ENCODE measurements at regions not wholly inside any gene's neighbourhood (a gene's known extent, or its start where the extent isn't known, plus 50 kb on each side); places are given as distances from the start of the nearest gene placed in this dataset.

- H3K9me3 ChIP-seq (ENCODE audit: low read depth) = no peaks in the 10 kb centered on the region
- no peak for DNase-seq (ENCODE audit: low spot score)
- H3K9me2 ChIP-seq (replicated peaks; ENCODE audit: insufficient read depth) = no peaks in the 10 kb centered on the region
- TF ChIP-seq EZH2phosphoT487 (IDR thresholded peaks at IDR 0.05; ENCODE audit: low read depth, severe bottlenecking, unreplicated experiment) = no peak
- TF ChIP-seq EZH2 (IDR thresholded peaks at IDR 0.05; ENCODE audit: borderline replicate concordance) = no peak
- TF ChIP-seq CTCF (IDR thresholded peaks at IDR 0.05; ENCODE audit: poor library complexity) = no peak
- no peak overlapping the region for H3K4me2 ChIP-seq
- H3K36me3 ChIP-seq (replicated peaks; ENCODE audit: insufficient read depth, low read depth) = no peaks in the 10 kb centered on the region
- no peak overlapping the region for H3K27ac ChIP-seq
- no peak overlapping the region for H2AFZ ChIP-seq
- H4K20me1 ChIP-seq (ENCODE audit: insufficient read depth, poor library complexity, severe bottlenecking) = no peaks in the 10 kb centered on the region
- no peaks in the 10 kb centered on the region for H3K79me2 ChIP-seq
- no peak overlapping the region for H3K4me3 ChIP-seq
- no peaks in the 10 kb centered on the region for H3K27me3 ChIP-seq
- WGBS (ENCODE audit: low lambda C conversion rate, missing lambda C conversion rate) = 93% methylated on average over 2 of the region's 2 CpGs
- H3K4me1 ChIP-seq (ENCODE audit: insufficient read depth) = no peaks in the 10 kb centered on the region
These were observed 199.7 kb upstream of the MAGI2 start for GRCh38 chr7:79653136-79653631.

GRCh38 chr7:79652619-79653018 lies 199.2 kb upstream of the MAGI2 start:
- Histone ChIP-seq H3K9me3 (ENCODE audit: low read depth) (no peaks in the 10 kb centered on the region), H3K27ac (no peak overlapping the region), H3K79me2 (no peaks in the 10 kb centered on the region), H3K27me3 (no peaks in the 10 kb centered on the region), H3K4me2 (no peak overlapping the region), H3K9me2 (replicated peaks; ENCODE audit: insufficient read depth) (no peaks in the 10 kb centered on the region), H4K20me1 (ENCODE audit: insufficient read depth, poor library complexity, severe bottlenecking) (no peaks in the 10 kb centered on the region), H3K36me3 (replicated peaks; ENCODE audit: insufficient read depth, low read depth) (no peaks in the 10 kb centered on the region), H3K4me3 (no peak overlapping the region), H3K4me1 (ENCODE audit: insufficient read depth) (no peaks in the 10 kb centered on the region), H2AFZ (no peak overlapping the region)
- DNase-seq (ENCODE audit: low spot score) = no peak
- no peak for TF ChIP-seq EZH2 (IDR thresholded peaks at IDR 0.05; ENCODE audit: borderline replicate concordance)
- no peak for TF ChIP-seq CTCF (IDR thresholded peaks at IDR 0.05; ENCODE audit: poor library complexity)
- no peak for TF ChIP-seq EZH2phosphoT487 (IDR thresholded peaks at IDR 0.05; ENCODE audit: low read depth, severe bottlenecking, unreplicated experiment)
- WGBS (ENCODE audit: low lambda C conversion rate, missing lambda C conversion rate) = 28% methylated on average over 2 of the region's 2 CpGs

- Histone ChIP-seq H3K79me2 (no peaks in the 10 kb centered on the region), H3K4me1 (ENCODE audit: insufficient read depth) (no peaks in the 10 kb centered on the region), H3K4me2 (no peak overlapping the region), H2AFZ (no peak overlapping the region), H3K27me3 (no peaks in the 10 kb centered on the region), H3K9me3 (ENCODE audit: low read depth) (no peaks in the 10 kb centered on the region), H3K27ac (no peak overlapping the region), H3K4me3 (no peak overlapping the region), H4K20me1 (ENCODE audit: insufficient read depth, poor library complexity, severe bottlenecking) (no peaks in the 10 kb centered on the region), H3K9me2 (replicated peaks; ENCODE audit: insufficient read depth) (no peaks in the 10 kb centered on the region), H3K36me3 (replicated peaks; ENCODE audit: insufficient read depth, low read depth) (no peaks in the 10 kb centered on the region)
- WGBS (ENCODE audit: low lambda C conversion rate, missing lambda C conversion rate) = 95% methylated on average over 8 of the region's 8 CpGs
- TF ChIP-seq CTCF (IDR thresholded peaks at IDR 0.05; ENCODE audit: poor library complexity) (no peak), EZH2 (IDR thresholded peaks at IDR 0.05; ENCODE audit: borderline replicate concordance) (no peak)
- no peak for DNase-seq (ENCODE audit: low spot score)
These were observed 194.2 kb upstream of the MAGI2 start for GRCh38 chr7:79647711-79648110.

GRCh38 chr7:79646278-79646677 lies 192.8 kb upstream of the MAGI2 start:
- H4K20me1 ChIP-seq (ENCODE audit: insufficient read depth, poor library complexity, severe bottlenecking) = no peaks in the 10 kb centered on the region
- no peaks in the 10 kb centered on the region for H3K79me2 ChIP-seq
- H3K27ac ChIP-seq = no peak overlapping the region
- H3K4me3 ChIP-seq = no peak overlapping the region
- no peaks in the 10 kb centered on the region for H3K9me3 ChIP-seq (ENCODE audit: low read depth)
- no peak overlapping the region for H2AFZ ChIP-seq
- H3K27me3 ChIP-seq = no peaks in the 10 kb centered on the region
- WGBS (ENCODE audit: low lambda C conversion rate, missing lambda C conversion rate) = 93% methylated on average over 4 of the region's 4 CpGs
- DNase-seq (ENCODE audit: low spot score) = no peak
- no peak overlapping the region for H3K4me2 ChIP-seq
- TF ChIP-seq EZH2phosphoT487 (IDR thresholded peaks at IDR 0.05; ENCODE audit: low read depth, severe bottlenecking, unreplicated experiment) (no peak), CTCF (IDR thresholded peaks at IDR 0.05; ENCODE audit: poor library complexity) (no peak), EZH2 (IDR thresholded peaks at IDR 0.05; ENCODE audit: borderline replicate concordance) (no peak)
- H3K4me1 ChIP-seq (ENCODE audit: insufficient read depth) = no peaks in the 10 kb centered on the region
- H3K36me3 ChIP-seq (replicated peaks; ENCODE audit: insufficient read depth, low read depth) = no peaks in the 10 kb centered on the region
- no peaks in the 10 kb centered on the region for H3K9me2 ChIP-seq (replicated peaks; ENCODE audit: insufficient read depth)

All from hepatocyte (in vitro differentiated cells).